ENCODE measurements at regions not wholly inside any gene's neighbourhood (a gene's known extent, or its start where the extent isn't known, plus 50 kb on each side); places are given as distances from the start of the nearest gene placed in this dataset.

DNA sequence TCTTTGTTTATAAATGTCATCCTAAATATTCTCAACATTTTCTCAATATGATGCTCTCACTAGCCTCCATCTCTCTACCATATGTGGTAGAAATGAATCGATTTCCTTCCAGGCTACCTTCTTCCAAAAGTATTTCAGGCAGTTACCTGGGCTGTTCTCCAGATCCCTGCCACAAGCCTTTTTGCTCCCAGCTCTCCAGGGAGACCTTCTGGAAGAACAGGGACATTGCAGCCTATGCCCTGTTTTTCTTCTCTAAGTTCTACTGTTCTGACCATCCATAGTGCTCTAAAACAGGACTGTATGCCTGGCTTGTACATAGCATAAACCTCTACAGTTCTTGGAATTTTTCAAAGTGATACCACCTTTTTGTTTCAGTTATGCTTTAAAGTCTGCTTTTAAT, 552.8 kb downstream of the ANKRD7 start:
- TF ChIP-seq CTCF (IDR thresholded peaks at IDR 0.05; ENCODE audit: low read depth, low read length, poor library complexity, severe bottlenecking) (no peak), EZH2phosphoT487 (IDR thresholded peaks at IDR 0.05; ENCODE audit: borderline replicate concordance, low read length) (no peak)

Data from DOHH2 (cell line).